DMS153 treated with DMSO at 0.1 percent for 48 hours (cell line): ENCODE measurements at regions not wholly inside any gene's neighbourhood (a gene's known extent, or its start where the extent isn't known, plus 50 kb on each side); places are given as distances from the start of the nearest gene placed in this dataset.

Experiments
- DNase-seq: peaks from one replicate; lab custom pipeline; 2025; ENCODE audit not compliant: unreplicated experiment; lab: John Stamatoyannopoulos, UW

GRCh38 chr7:54846273-54846672, 87.3 kb upstream of the SEC61G start:
- no peak for DNase-seq

DNA sequence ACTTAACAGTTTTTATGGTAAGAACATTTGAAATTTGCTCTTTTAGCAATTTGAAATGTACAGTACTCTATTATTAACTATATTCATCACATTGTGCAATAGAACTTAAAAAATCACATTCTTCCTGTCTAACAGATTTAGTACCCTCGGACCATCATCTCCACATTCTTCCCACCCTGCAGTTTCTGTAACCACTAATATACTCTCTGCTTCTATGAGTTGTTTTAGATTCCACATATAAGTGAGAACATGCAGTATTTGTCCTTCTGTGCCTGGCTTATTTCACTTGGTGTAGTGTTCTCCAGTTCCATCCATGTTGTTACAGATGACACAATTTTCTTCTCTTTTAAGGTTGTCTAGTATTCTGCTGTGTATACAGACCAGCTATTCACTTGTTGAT, 88.9 kb upstream of the SEC61G start:
- no peak for DNase-seq

DNA sequence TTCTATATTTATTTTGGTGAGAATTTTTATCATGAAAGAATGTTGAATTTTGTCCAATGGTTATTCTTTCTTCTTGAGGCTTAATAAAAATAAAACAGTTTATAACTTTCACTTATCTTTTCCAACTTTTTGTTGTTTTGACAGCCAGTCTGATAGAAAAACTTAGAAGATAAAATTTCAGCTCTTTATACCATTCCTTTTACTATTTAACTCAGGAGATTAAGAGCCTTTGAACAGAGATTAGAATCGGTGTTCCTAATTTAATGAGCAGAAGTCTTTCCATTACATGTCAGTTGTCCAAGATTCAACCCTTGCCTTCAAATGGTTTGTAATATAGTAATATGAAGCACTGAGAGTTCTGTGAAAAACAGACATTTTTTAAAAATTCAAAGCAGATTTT, 97.8 kb upstream of the SEC61G start:
- DNase-seq: no peak

DNA sequence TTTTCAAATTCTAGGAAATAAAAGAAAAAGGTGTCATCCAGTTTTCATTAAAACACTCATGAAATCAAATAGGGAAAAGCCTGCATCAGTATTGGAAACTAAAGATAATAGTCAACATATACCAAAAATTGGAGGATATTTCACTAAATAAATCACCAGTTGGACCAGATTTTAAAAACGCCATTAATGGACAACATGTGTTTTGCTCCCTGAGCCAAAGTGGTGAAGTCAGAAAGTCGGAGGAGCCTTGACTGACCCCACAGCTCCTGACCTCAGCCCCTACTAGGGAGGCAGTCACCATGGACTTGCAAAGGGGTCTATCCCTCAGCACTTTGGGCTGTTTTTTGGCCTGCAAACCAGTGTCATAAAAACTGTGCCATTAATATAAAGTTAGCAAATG, 98.3 kb upstream of the SEC61G start:
- no peak for DNase-seq

GRCh38 chr7:54858008-54858692, 99.1 kb upstream of the SEC61G start:
- peak; percentile 92 for DNase-seq

- no peak for DNase-seq
These were observed 100.1 kb upstream of the SEC61G start for GRCh38 chr7:54859066-54859465.

- no peak for DNase-seq
These were observed 100.5 kb upstream of the SEC61G start for GRCh38 chr7:54859545-54859944.

GRCh38 chr7:54860003-54860775, 101.2 kb upstream of the SEC61G start:
- peak; percentile 21 for DNase-seq

GRCh38 chr7:54860843-54861242, 101.8 kb upstream of the SEC61G start:
- no peak for DNase-seq

DNA sequence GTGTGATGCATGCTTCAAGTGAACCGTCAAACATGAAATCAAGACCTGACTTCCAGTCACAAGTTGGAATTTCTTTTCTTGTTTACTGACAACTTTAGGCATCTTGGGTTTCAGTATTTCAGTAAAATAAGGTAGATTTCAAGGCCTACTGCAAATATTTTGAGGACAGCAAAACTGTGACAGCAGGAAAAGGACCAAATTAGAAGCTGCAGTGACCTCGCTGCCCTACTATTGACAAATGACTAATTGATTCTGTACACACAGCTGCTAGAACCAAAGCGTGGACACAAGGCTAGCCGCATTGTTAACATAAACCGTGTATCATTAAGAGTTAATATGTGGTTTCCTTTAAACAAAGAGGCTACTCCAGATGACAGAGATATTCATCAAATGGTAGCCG, 105.7 kb upstream of the SEC61G start:
- DNase-seq: peak; percentile 44

DNA sequence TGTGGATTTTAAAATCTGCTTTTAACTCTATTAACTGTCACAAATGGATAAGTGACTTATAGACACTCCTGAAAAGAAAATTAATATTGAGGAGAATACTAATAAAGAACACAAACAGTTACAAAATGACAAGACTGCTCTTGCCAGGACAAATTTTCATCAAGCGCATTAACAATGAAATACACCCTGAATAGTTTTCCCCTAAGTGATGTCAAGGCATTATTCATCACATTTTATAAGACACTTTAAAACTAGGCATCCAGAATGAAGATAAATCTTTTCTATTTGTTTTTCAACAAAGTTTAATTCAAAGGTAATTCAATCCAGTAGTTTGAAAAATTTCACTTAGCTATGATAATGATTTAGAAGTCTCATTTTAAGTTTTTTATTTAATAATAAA, 110.5 kb upstream of the SEC61G start:
- DNase-seq: no peak

- no peak for DNase-seq
These were observed 115.8 kb upstream of the SEC61G start for GRCh38 chr7:54874804-54875203.

GRCh38 chr7:54877683-54878082, 118.7 kb upstream of the SEC61G start:
- peak; percentile 28 for DNase-seq

- DNase-seq: no peak
These were observed 119.3 kb upstream of the SEC61G start for GRCh38 chr7:54878339-54878738.

GRCh38 chr7:54879776-54880175, 120.8 kb upstream of the SEC61G start:
- DNase-seq: no peak

GRCh38 chr7:54880326-54880989, 121.4 kb upstream of the SEC61G start:
- DNase-seq: no peak

DNA sequence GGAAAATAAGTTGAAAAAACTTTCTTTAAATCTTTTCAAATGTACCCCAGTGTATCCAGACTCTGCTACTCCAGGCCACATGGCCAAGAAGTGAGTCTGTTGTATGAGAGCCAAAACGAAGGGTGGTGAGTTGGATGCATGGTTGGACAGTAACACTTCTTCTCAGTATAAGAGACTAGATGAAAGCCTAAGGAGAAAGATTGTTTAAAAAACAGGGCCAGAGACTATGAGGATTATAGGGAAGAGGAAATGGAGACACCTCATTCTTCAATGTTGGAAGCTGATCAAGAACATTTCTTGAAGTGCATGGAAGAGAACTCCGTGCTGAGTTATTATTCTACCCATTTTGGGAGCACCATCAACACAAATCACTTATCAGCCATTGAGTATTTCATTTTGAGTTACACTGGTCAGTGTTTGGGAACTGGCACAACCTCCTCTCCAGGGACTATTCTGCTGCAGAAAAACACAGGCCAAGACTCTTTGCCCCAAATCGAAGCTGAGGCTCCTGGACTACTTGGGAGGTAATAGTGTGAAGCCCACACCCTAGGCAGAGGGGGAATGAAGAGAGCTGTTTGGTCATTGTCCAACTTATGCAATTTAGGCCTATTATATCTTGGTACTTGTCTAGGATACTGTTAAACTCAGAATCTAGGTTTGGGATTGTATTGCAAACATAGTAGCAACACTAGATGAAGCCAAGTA, 123.0 kb upstream of the SEC61G start:
- DNase-seq: no peak

GRCh38 chr7:54882694-54883093, 123.7 kb upstream of the SEC61G start:
- no peak for DNase-seq

DNA sequence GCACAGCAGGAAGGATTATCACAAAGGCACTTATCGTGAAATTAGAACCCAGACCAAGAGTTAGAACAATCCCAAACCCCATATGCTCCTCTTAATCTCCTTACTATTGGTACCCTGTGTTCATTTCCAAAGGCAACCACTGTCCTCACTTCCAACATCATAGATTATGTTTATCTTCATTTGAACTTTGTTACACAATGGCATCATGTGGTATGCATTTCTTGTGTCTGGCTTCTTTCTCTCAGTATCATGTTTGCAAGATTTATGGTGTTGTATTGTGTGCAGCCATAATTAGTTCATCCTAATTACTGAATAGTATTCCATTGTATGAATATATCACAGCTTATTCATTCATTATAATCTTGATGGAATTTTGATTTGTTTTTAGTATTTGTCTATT, 124.6 kb upstream of the SEC61G start:
- no peak for DNase-seq

- DNase-seq: no peak
These were observed 126.3 kb upstream of the SEC61G start for GRCh38 chr7:54885285-54885684.

GRCh38 chr7:54888067-54888733, 129.2 kb upstream of the SEC61G start:
- DNase-seq: no peak
